ENCODE measurements at regions not wholly inside any gene's neighbourhood (a gene's known extent, or its start where the extent isn't known, plus 50 kb on each side); places are given as distances from the start of the nearest gene placed in this dataset.
A peak's percentile ranks its signal among the peaks of the same experiment; 100 is the strongest.

DNA sequence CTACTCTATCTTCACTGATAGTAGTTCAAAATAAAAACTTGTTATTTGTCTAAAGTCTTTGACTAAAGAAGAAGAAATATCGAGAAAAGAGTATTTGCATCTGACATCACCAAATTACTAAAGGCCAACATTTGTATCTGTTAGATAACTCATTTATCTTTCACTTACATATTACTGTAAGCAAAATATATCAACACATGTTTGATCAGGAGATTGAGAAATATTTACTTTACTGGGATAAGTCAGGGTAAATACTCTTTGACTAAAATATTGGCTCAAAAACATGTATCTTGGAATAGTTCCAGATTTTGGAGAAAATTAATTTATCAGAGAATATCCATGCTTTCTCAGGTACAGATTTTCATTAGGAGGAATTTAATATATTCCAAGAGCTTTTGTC lies 306.0 kb downstream of the TENT5A start:
- H3K27me3 ChIP-seq: no peaks in the 10 kb centered on the region
- H3K4me1 ChIP-seq: peaks cover 0 to 3% of the 10 kb centered on the region in 2 donors
- intact Hi-C loops (cut with DNase I): no loop called here
- no peak overlapping the region for H3K4me3 ChIP-seq
- no peaks in the 10 kb centered on the region for H3K9me3 ChIP-seq
- TF ChIP-seq, protein P1, sequence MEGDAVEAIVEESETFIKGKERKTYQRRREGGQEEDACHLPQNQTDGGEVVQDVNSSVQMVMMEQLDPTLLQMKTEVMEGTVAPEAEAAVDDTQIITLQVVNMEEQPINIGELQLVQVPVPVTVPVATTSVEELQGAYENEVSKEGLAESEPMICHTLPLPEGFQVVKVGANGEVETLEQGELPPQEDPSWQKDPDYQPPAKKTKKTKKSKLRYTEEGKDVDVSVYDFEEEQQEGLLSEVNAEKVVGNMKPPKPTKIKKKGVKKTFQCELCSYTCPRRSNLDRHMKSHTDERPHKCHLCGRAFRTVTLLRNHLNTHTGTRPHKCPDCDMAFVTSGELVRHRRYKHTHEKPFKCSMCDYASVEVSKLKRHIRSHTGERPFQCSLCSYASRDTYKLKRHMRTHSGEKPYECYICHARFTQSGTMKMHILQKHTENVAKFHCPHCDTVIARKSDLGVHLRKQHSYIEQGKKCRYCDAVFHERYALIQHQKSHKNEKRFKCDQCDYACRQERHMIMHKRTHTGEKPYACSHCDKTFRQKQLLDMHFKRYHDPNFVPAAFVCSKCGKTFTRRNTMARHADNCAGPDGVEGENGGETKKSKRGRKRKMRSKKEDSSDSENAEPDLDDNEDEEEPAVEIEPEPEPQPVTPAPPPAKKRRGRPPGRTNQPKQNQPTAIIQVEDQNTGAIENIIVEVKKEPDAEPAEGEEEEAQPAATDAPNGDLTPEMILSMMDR (IDR thresholded peaks at IDR 0.05): no peak
- H3K27ac ChIP-seq: no peak overlapping the region
- DNase-seq (ENCODE audit: low spot score in 2 of 2): no peak
- H3K36me3 ChIP-seq: no peaks in the 10 kb centered on the region

DNA sequence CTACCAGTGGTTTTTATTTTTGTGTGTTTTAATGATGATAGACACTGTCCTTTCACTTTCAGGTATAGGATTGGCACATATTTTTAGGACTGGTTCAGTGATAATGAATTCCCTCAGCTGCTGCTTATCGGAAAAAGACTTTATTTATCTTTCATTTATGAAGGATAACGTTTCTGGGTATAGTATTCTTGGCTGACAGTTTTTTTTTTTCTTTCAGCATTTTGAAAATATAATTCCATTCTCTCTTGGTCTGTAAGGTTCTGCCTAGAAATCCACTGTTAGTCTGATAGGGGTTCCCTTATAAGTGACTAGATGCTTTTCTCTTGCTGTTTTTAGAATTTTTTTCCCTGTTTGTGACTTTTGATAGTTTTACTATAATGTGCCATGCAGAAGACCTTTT lies 313.1 kb downstream of the TENT5A start:
- Histone ChIP-seq H3K9me3 (peaks cover 0 to 26% of the 10 kb centered on the region in 2 donors), H3K27ac (no peak overlapping the region), H3K36me3 (no peaks in the 10 kb centered on the region), H3K4me3 (no peak overlapping the region), H3K27me3 (no peaks in the 10 kb centered on the region), H3K4me1 (no peaks in the 10 kb centered on the region)
- DNase-seq (ENCODE audit: low spot score in 2 of 2): no peak
- intact Hi-C loops (cut with DNase I): no loop called here
- TF ChIP-seq, protein P1 (IDR thresholded peaks at IDR 0.05): no peak

DNA sequence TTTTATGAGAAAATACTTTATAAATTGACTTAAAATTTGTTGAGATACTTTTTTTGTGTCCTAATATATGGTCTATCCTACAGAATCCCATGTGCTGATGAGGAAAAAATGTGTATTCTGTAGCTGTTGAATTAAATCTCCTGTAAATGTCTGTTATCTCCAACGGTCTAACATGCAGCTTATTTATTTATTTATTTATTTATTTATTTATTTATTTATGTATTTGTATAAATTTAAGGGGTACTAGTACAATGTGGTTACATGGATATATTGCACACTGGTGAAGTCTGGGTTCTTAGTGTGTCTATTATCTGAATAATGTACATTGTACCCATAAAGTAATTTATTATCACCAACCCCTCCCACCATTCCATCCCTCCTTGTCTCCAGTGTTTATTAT lies 315.5 kb downstream of the TENT5A start:
- Histone ChIP-seq H3K27me3 (no peaks in the 10 kb centered on the region), H3K36me3 (no peaks in the 10 kb centered on the region), H3K27ac (no peak overlapping the region), H3K9me3 (peaks cover 0 to 26% of the 10 kb centered on the region in 2 donors), H3K4me1 (no peaks in the 10 kb centered on the region), H3K4me3 (no peak overlapping the region)
- intact Hi-C loops (cut with DNase I): no loop called here
- TF ChIP-seq, protein P1 (IDR thresholded peaks at IDR 0.05): no peak
- no peak for DNase-seq (ENCODE audit: low spot score in 2 of 2)

DNA sequence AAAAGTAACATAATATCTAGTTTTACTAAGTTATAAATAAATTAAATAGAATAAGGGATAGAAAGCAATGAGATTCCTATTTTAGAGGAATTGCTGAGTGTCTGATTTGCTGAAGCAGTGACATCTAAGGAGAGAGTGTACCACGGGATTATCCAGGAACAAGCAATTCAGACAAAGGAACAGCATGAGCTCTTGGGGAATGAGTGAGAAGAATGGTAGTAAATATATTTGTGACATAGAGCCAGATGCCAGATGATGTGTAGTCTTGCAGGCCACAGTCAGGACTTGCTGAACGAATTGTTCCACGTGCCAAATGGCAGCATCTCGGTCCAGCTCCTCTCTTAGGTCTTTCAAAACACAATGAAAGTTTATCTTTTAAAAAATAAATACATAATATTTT lies 339.2 kb downstream of the TENT5A start:
- Histone ChIP-seq H3K36me3 (no peaks in the 10 kb centered on the region), H3K27me3 (no peaks in the 10 kb centered on the region), H3K4me1 (no peaks in the 10 kb centered on the region), H3K4me3 (no peak overlapping the region), H3K9me3 (no peaks in the 10 kb centered on the region), H3K27ac (no peak overlapping the region)
- no peak for DNase-seq (ENCODE audit: low spot score in 2 of 2)
- TF ChIP-seq, protein P1 (IDR thresholded peaks at IDR 0.05): no peak
- intact Hi-C loops (cut with DNase I): no loop called here

DNA sequence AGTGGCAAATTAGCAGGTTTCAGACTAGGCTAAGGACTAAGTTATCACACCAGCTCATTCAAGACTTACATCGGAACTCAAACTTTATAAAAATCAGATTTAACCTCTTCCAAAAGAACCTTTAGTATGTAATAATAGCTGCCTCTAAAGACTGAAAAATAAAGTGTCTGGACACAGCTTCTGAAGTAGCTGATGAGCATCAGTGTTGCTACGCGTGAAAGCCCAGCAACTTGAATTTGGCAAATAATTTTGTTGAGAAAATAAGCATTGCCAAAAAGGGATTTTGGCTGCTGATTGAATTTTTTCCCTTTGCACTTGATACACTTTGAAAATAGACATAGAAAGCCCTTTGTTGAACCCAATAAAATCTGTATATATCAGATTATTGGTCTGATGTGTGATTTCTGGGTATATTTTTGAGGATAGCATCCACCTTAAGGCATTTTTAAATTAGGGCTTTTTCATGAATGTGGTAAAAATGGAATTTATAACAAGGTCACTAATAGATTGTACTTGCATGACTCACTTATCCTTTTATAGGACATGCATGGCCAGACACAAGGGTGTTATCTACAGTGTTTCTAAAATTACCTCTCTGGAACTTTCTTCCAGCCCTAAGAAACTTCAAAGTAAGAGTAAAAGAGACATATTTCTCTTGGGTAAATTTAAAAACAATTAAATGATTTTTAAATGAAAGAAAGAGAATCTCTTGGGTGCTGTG lies 350.4 kb downstream of the TENT5A start:
- peak overlapping the region in 1 of 2 donors; percentile 6 for H3K4me3 ChIP-seq
- intact Hi-C loops (cut with DNase I): loop anchor here (2.0 to 5.0 kb wide), 4 partner anchors 137 to 795 kb away; partner anchors contain the start of gene TENT5A
- H3K9me3 ChIP-seq: peaks cover 0 to 4% of the 10 kb centered on the region in 2 donors
- DNase-seq (ENCODE audit: low spot score in 2 of 2): no peak
- H3K36me3 ChIP-seq: no peaks in the 10 kb centered on the region
- no peaks in the 10 kb centered on the region for H3K27me3 ChIP-seq
- TF ChIP-seq, protein P1 (IDR thresholded peaks at IDR 0.05): no peak
- peaks cover 0 to 15% of the 10 kb centered on the region in 2 donors for H3K4me1 ChIP-seq
- peak overlapping the region; percentile 76 to 79 for H3K27ac ChIP-seq
